Naive thymus-derived CD4-positive, alpha-beta T cell (primary cell): ENCODE measurements at regions not wholly inside any gene's neighbourhood (a gene's known extent, or its start where the extent isn't known, plus 50 kb on each side); places are given as distances from the start of the nearest gene placed in this dataset.

Experiments
- ATAC-seq: fragments of 150-1000 bp; cut with Tn5 transposase; 2 replicates; pipeline ENCODE4 v1.10.0; 2021; ENCODE audit warnings: mild to moderate bottlenecking, moderate library complexity
- CTCF ChIA-PET: fragments of 350-600 bp; sonication (Branson Sonifier 250); formaldehyde crosslinking; loops from one replicate; lab custom pipeline; 2021; ENCODE audit warnings: antibody characterized with exemption; lab: Charles Lee
- POLR2A ChIA-PET: fragments of 350-600 bp; sonication (Branson Sonifier 250); formaldehyde crosslinking; loops from one replicate; lab custom pipeline; 2021; ENCODE audit warnings: antibody characterized with exemption, inconsistent platforms; lab: Charles Lee
- DNase-seq, 9 donors: peaks; one replicate each; pipeline versions ENCODE4 v3.0.0 to v3.0.0-alpha.2; 2020 to 2022; ENCODE audit warnings: mixed read lengths in 1 of 9
- H3K27ac ChIP-seq: one replicate; pipeline ENCODE4 v1.7.0; 2013; ENCODE audit warnings: mild to moderate bottlenecking, low read depth, low read length, moderate library complexity
- H3K27me3 ChIP-seq, 2 donors: one replicate each; pipeline ENCODE4 v1.7.0; 2013; ENCODE audit warnings: low read length in 2 of 2, mild to moderate bottlenecking in 2 of 2, moderate library complexity in 2 of 2; ENCODE audit not compliant: control insufficient read depth in 2 of 2, insufficient read depth in 2 of 2
- H3K36me3 ChIP-seq, 3 experiments: 1 replicate in 2 of 3; 2 replicates in 1 of 3; pipeline ENCODE4 v1.7.0; 2013; ENCODE audit warnings: low read length in 3 of 3, mild to moderate bottlenecking in 3 of 3, moderate library complexity in 1 of 3; ENCODE audit not compliant: insufficient read depth in 3 of 3, control insufficient read depth in 2 of 3
- H3K4me1 ChIP-seq, 2 donors: one replicate each; pipeline ENCODE4 v1.7.0; 2013; ENCODE audit warnings: low read length in 2 of 2, mild to moderate bottlenecking in 2 of 2, moderate library complexity in 1 of 2; ENCODE audit not compliant: control insufficient read depth in 2 of 2, insufficient read depth in 2 of 2
- H3K4me3 ChIP-seq: 2 replicates; pipeline ENCODE4 v1.7.0; 2013; ENCODE audit warnings: mild to moderate bottlenecking, low read length
- H3K9me3 ChIP-seq, 3 experiments: 1 replicate in 2 of 3; 2 replicates in 1 of 3; pipeline ENCODE4 v1.7.0; 2013; ENCODE audit warnings: low read length in 3 of 3; ENCODE audit not compliant: control insufficient read depth in 2 of 3
- H3K27ac Mint-ChIP-seq, 9 donors: one replicate each; pipeline ENCODE4 v1.8.0; 2020 to 2022; ENCODE audit warnings: mixed read lengths in 9 of 9, mild to moderate bottlenecking in 8 of 9, moderate library complexity in 5 of 9, inconsistent platforms in 2 of 9
- H3K27me3 Mint-ChIP-seq, 5 donors: one replicate each; pipeline ENCODE4 v1.8.0; 2021 to 2022; ENCODE audit warnings: mixed read lengths in 5 of 5, mild to moderate bottlenecking in 1 of 5
- H3K36me3 Mint-ChIP-seq, 5 donors: one replicate each; pipeline ENCODE4 v1.8.0; 2020 to 2022; ENCODE audit warnings: mixed read lengths in 5 of 5, mild to moderate bottlenecking in 3 of 5, inconsistent platforms in 1 of 5
- H3K4me1 Mint-ChIP-seq, 7 donors: one replicate each; pipeline ENCODE4 v1.8.0; 2020 to 2022; ENCODE audit warnings: mixed read lengths in 7 of 7, mild to moderate bottlenecking in 3 of 7, inconsistent platforms in 1 of 7
- H3K4me3 Mint-ChIP-seq, 10 donors: one replicate each; pipeline ENCODE4 v1.8.0; 2020 to 2022; ENCODE audit warnings: mild to moderate bottlenecking in 10 of 10, mixed read lengths in 10 of 10, moderate library complexity in 6 of 10, inconsistent platforms in 2 of 10
- H3K9me3 Mint-ChIP-seq, 11 donors: one replicate each; pipeline ENCODE4 v1.8.0; 2020 to 2022; ENCODE audit warnings: mixed read lengths in 11 of 11, mild to moderate bottlenecking in 4 of 11, inconsistent platforms in 1 of 11, moderate library complexity in 1 of 11
- intact Hi-C, 2 donors: fragments of 100-400 bp; cut with micrococcal nuclease; formaldehyde crosslinking; loops; one replicate each; pipeline ENCODE4 v1.15.1; 2023

DNA sequence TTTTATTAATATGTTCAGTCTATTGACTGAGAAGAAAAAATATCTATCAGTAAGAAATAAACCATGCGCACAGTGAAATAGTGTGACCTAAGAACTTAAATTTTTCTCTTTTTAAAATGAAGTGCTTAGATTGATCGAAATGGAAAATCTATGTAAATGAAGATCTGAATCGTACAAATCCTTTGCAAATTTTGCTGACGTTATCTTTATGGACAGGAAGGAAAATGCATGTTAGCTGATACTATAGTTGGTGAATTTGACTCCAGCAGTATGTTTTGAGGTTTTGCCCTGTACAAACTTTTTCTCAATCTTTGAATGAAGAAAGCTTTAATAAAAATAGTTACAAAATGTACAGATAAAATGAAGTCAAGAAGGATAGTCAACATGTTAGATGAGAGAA lies 82.9 kb downstream of the NRN1 start:
- peaks cover 0 to 7% (median 0%) of the 10 kb centered on the region in 3 experiments for H3K9me3 ChIP-seq
- CTCF ChIA-PET: no interaction called here

DNA sequence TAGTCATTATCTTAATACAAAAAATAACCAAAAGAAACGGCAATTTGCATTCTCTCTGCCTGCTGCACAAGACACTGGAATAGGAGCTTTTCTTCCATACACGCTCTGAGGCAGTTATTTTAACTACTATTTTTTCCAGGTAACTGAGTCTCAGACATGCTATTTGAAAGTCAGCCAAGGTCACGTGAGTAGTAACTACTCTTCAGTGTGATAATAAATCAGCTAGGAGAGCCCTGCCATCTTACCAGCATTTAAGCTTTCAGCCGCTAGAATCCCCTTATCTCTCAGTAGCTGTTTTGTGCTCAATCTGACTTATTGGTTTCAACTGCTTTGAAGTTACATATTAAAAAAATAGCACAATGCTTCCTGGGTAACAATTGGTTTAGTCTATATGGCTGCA lies 84.5 kb downstream of the NRN1 start:
- Histone ChIP-seq H3K4me1 (no peaks in the 10 kb centered on the region), H3K27me3 (no peaks in the 10 kb centered on the region), H3K4me3 (no peak overlapping the region), H3K27ac (no peak overlapping the region), H3K9me3 (peaks cover 0 to 7% (median 0%) of the 10 kb centered on the region in 3 experiments), H3K36me3 (no peaks in the 10 kb centered on the region)
- H3K36me3 Mint-ChIP-seq: peaks cover 0 to 19% (median 16%) of the 10 kb centered on the region in 5 donors
- H3K9me3 Mint-ChIP-seq: peaks cover 0 to 25% (median 13%) of the 10 kb centered on the region in 11 donors
- no peak overlapping the region for H3K4me3 Mint-ChIP-seq
- H3K4me1 Mint-ChIP-seq: no peaks in the 10 kb centered on the region
- peaks cover 0 to 24% (median 8%) of the 10 kb centered on the region in 5 donors for H3K27me3 Mint-ChIP-seq
- intact Hi-C loops: no loop called here
- DNase-seq (no peak), ATAC-seq (no peak)
- ChIA-PET CTCF (no interaction called here), POLR2A (no interaction called here)
- no peak overlapping the region for H3K27ac Mint-ChIP-seq

More for the DNA sequence above, 82.9 kb downstream of the NRN1 start:
- Mint-ChIP-seq H3K4me1 (no peaks in the 10 kb centered on the region), H3K9me3 (peaks cover 0 to 25% (median 13%) of the 10 kb centered on the region in 11 donors), H3K27ac (no peak overlapping the region), H3K36me3 (peaks cover 0 to 16% (median 14%) of the 10 kb centered on the region in 5 donors), H3K4me3 (no peak overlapping the region), H3K27me3 (peaks cover 0 to 23% (median 6%) of the 10 kb centered on the region in 5 donors)
- H3K4me1 ChIP-seq: no peaks in the 10 kb centered on the region
- intact Hi-C loops: no loop called here
- DNase-seq (no peak), ATAC-seq (no peak)
- H3K36me3 ChIP-seq: no peaks in the 10 kb centered on the region
- H3K27me3 ChIP-seq: no peaks in the 10 kb centered on the region
- POLR2A ChIA-PET: no interaction called here
- no peak overlapping the region for H3K4me3 ChIP-seq
- no peak overlapping the region for H3K27ac ChIP-seq

DNA sequence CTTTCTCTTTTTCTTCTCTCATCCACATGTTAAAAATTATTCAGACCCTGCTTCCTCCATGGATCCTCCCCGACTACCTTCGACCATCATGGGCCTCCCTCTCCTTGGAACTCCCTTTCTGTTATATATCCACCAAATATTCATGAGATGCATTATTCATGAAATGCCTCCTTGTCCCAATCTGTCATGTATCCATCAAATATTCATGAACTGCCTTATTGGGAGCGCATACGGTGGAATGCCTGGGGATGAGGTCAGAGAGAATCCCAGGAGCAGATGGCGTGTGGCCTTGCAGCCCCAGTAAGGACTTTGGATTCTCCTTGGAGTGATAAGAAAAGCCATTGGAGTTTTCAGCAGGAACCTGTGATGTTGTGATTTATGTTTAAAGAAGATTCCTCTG lies 97.0 kb downstream of the NRN1 start:
- CTCF ChIA-PET: no interaction called here

DNA sequence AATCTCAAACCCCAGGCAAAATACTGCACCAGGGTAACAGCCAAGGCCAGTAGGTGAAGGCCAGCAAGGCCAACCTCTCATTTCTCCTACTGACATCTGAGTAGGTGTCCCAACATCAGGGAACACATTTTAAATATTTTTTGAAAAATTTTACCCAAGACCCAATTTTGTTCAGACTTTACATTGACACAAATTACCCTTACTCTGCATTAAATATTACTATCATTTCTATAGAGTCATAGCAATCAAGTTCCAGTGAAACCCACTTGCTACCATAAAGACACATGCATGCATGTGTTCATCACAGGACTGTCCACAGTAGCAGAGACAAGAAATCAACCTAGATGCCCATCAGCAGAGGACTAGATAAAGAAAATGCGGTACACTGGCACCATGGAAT lies 99.9 kb downstream of the NRN1 start:
- H3K4me3 ChIP-seq: no peak overlapping the region
- CTCF ChIA-PET: no interaction called here

More for the DNA sequence above, 97.0 kb downstream of the NRN1 start:
- peaks cover 0 to 17% (median 0%) of the 10 kb centered on the region in 5 donors for H3K36me3 Mint-ChIP-seq
- Histone ChIP-seq H3K27ac (no peak overlapping the region), H3K4me3 (no peak overlapping the region), H3K4me1 (no peaks in the 10 kb centered on the region), H3K9me3 (no peaks in the 10 kb centered on the region), H3K27me3 (no peaks in the 10 kb centered on the region), H3K36me3 (no peaks in the 10 kb centered on the region)
- H3K27me3 Mint-ChIP-seq: peaks cover 0 to 15% (median 0%) of the 10 kb centered on the region in 5 donors
- no peak for DNase-seq
- H3K4me3 Mint-ChIP-seq: no peak overlapping the region
- H3K9me3 Mint-ChIP-seq: peaks cover 0 to 13% (median 5%) of the 10 kb centered on the region in 11 donors
- H3K4me1 Mint-ChIP-seq: peaks cover 0 to 6% (median 0%) of the 10 kb centered on the region in 7 donors
- intact Hi-C loops: no loop called here
- no peak for ATAC-seq
- no peak overlapping the region for H3K27ac Mint-ChIP-seq
- POLR2A ChIA-PET: no interaction called here

DNA sequence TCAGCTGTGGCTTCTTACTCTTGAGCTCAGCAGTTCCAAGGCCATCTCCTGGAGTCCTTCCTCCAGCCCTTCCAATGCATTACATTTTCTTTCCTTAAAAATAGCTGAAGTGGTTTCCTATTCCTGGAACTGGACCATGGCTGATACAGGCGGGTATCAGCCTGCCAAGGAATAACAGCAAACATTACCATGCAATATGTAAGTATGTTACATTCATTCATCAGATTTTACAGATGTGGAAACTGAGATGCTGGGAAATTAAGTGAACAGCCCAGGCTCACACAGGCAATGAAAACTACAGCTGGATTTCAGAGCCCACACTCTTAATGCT lies 100.4 kb downstream of the NRN1 start:
- peaks cover 0 to 3% (median 0%) of the 10 kb centered on the region in 5 donors for H3K27me3 Mint-ChIP-seq
- no peaks in the 10 kb centered on the region for H3K4me1 ChIP-seq
- peaks cover 0 to 4% (median 0%) of the 10 kb centered on the region in 7 donors for H3K4me1 Mint-ChIP-seq
- CTCF ChIA-PET: no interaction called here
- no peak overlapping the region for H3K27ac Mint-ChIP-seq
- DNase-seq (no peak), ATAC-seq (no peak)
- no peaks in the 10 kb centered on the region for H3K36me3 ChIP-seq
- H3K9me3 ChIP-seq: no peaks in the 10 kb centered on the region
- no peak overlapping the region for H3K27ac ChIP-seq
- no peaks in the 10 kb centered on the region for H3K27me3 ChIP-seq
- H3K9me3 Mint-ChIP-seq: peaks cover 0 to 7% (median 2%) of the 10 kb centered on the region in 11 donors
- peaks cover 0 to 7% (median 0%) of the 10 kb centered on the region in 5 donors for H3K36me3 Mint-ChIP-seq
- intact Hi-C loops: no loop called here
- no peak overlapping the region for H3K4me3 ChIP-seq
- no peak overlapping the region for H3K4me3 Mint-ChIP-seq
- POLR2A ChIA-PET: no interaction called here

More for the DNA sequence above, 99.9 kb downstream of the NRN1 start:
- DNase-seq (no peak), ATAC-seq (no peak)
- H3K36me3 Mint-ChIP-seq: peaks cover 0 to 7% (median 0%) of the 10 kb centered on the region in 5 donors
- intact Hi-C loops: no loop called here
- peaks cover 0 to 7% (median 2%) of the 10 kb centered on the region in 11 donors for H3K9me3 Mint-ChIP-seq
- H3K27ac Mint-ChIP-seq: no peak overlapping the region
- peaks cover 0 to 3% (median 0%) of the 10 kb centered on the region in 5 donors for H3K27me3 Mint-ChIP-seq
- Histone ChIP-seq H3K36me3 (no peaks in the 10 kb centered on the region), H3K4me1 (no peaks in the 10 kb centered on the region), H3K27me3 (no peaks in the 10 kb centered on the region), H3K9me3 (no peaks in the 10 kb centered on the region), H3K27ac (no peak overlapping the region)
- H3K4me1 Mint-ChIP-seq: peaks cover 0 to 4% (median 0%) of the 10 kb centered on the region in 7 donors
- POLR2A ChIA-PET: interaction anchor here (0.6 kb wide), 1 partner anchor 167 kb away, joined by 4 read pairs; no protein-coding TSS in a partner anchor
- no peak overlapping the region for H3K4me3 Mint-ChIP-seq

DNA sequence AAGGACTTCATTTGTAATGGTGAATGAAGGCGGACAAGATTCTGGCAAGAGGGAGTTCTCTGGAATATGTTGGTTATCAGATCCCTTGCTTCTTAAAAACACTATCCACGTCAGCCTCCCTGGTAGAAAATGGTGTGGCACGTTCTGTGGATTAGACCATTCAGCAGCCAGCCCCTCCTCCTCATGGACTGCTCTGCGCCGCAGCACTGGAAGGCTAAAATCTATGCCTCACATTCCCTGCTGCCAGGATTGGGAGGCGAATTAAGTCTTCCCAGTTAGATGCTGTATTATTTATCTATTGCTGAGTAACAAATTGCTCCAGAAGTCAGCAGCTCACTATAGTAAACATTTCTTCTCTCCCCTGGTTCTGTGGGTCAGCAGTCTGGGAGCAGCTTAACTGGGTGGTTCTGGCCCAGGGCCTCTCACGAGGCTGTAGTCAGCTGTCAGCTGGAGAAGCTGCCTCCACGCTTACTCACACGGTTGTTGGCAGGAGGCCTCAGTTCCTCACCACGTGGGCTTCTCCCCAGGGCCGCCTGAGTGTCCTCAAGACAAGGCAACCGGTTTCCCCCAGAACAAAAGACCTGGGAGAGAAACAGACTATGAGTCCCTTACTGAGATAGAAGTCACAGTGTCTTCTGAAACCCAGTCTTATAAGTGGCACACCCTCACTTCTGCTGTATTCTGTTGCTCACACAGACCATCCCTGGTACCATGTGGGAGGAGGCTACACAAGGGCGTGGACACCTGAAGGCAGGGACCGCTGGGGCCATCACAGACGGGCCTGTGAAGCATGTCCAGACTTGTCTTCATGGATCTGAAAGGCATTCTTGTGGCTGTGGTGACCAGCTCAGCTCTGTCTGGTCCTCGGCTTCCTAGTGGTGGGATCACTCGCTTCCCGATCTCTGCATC lies 101.0 kb downstream of the NRN1 start:
- intact Hi-C loops: no loop called here
- H3K4me1 Mint-ChIP-seq: peaks cover 0 to 4% (median 0%) of the 10 kb centered on the region in 7 donors
- H3K9me3 Mint-ChIP-seq: peaks cover 0 to 2% (median 0%) of the 10 kb centered on the region in 11 donors
- ChIA-PET CTCF (no interaction called here), POLR2A (no interaction called here)
- peaks cover 0 to 7% (median 0%) of the 10 kb centered on the region in 5 donors for H3K36me3 Mint-ChIP-seq
- H3K27me3 Mint-ChIP-seq: peaks cover 0 to 2% (median 0%) of the 10 kb centered on the region in 5 donors
- DNase-seq (no peak), ATAC-seq (no peak)
- H3K9me3 ChIP-seq: no peaks in the 10 kb centered on the region
- H3K36me3 ChIP-seq: no peaks in the 10 kb centered on the region
- H3K27ac Mint-ChIP-seq: no peak overlapping the region
- no peaks in the 10 kb centered on the region for H3K27me3 ChIP-seq
- H3K4me1 ChIP-seq: no peaks in the 10 kb centered on the region
- H3K27ac ChIP-seq: no peak overlapping the region
- no peak overlapping the region for H3K4me3 Mint-ChIP-seq
- H3K4me3 ChIP-seq: no peak overlapping the region
